ENCODE measurements at regions not wholly inside any gene's neighbourhood (a gene's known extent, or its start where the extent isn't known, plus 50 kb on each side); places are given as distances from the start of the nearest gene placed in this dataset.

GRCh38 chr3:159667261-159667660 is 321.4 kb upstream of the IL12A start:
- Histone ChIP-seq H3K4me3 (ENCODE audit: low read depth, low read length) (no peak overlapping the region), H3K36me3 (ENCODE audit: control insufficient read depth, insufficient read depth, low read length) (no peaks in the 10 kb centered on the region), H3K27me3 (ENCODE audit: control insufficient read depth, insufficient read depth, low read length) (no peaks in the 10 kb centered on the region)
- TF ChIP-seq CTCF (IDR thresholded peaks at IDR 0.05; ENCODE audit: insufficient read depth, low read length, severe bottlenecking) = no peak
- no peak for FAIRE-seq
- DNase-seq (ENCODE audit: low read depth) = no peak

- FAIRE-seq (no peak), DNase-seq (ENCODE audit: low read depth) (no peak)
- H3K36me3 ChIP-seq (ENCODE audit: control insufficient read depth, insufficient read depth, low read length) = no peaks in the 10 kb centered on the region
- H3K27me3 ChIP-seq (ENCODE audit: control insufficient read depth, insufficient read depth, low read length) = no peaks in the 10 kb centered on the region
- H3K4me3 ChIP-seq (ENCODE audit: low read depth, low read length) = no peak overlapping the region
- no peak for TF ChIP-seq CTCF (IDR thresholded peaks at IDR 0.05; ENCODE audit: insufficient read depth, low read length, severe bottlenecking)
These were observed 320.2 kb upstream of the IL12A start for GRCh38 chr3:159668461-159668860.

GRCh38 chr3:159668990-159669476 is 319.6 kb upstream of the IL12A start:
- no peaks in the 10 kb centered on the region for H3K27me3 ChIP-seq (ENCODE audit: control insufficient read depth, insufficient read depth, low read length)
- H3K4me3 ChIP-seq (ENCODE audit: low read depth, low read length) = no peak overlapping the region
- H3K36me3 ChIP-seq (ENCODE audit: control insufficient read depth, insufficient read depth, low read length) = no peaks in the 10 kb centered on the region
- FAIRE-seq (no peak), DNase-seq (ENCODE audit: low read depth) (peak; percentile 33)
- no peak for TF ChIP-seq CTCF (IDR thresholded peaks at IDR 0.05; ENCODE audit: insufficient read depth, low read length, severe bottlenecking)

- peak; percentile 75 for DNase-seq (ENCODE audit: low read depth)
- Histone ChIP-seq H3K36me3 (ENCODE audit: control insufficient read depth, insufficient read depth, low read length) (no peaks in the 10 kb centered on the region), H3K4me3 (ENCODE audit: low read depth, low read length) (no peak overlapping the region), H3K27me3 (ENCODE audit: control insufficient read depth, insufficient read depth, low read length) (no peaks in the 10 kb centered on the region)
- no peak for FAIRE-seq
- no peak for TF ChIP-seq CTCF (IDR thresholded peaks at IDR 0.05; ENCODE audit: insufficient read depth, low read length, severe bottlenecking)
These were observed 318.9 kb upstream of the IL12A start for GRCh38 chr3:159669766-159670165.

- H3K36me3 ChIP-seq (ENCODE audit: control insufficient read depth, insufficient read depth, low read length) = no peaks in the 10 kb centered on the region
- no peak for FAIRE-seq
- no peak for TF ChIP-seq CTCF (IDR thresholded peaks at IDR 0.05; ENCODE audit: insufficient read depth, low read length, severe bottlenecking)
- H3K27me3 ChIP-seq (ENCODE audit: control insufficient read depth, insufficient read depth, low read length) = no peaks in the 10 kb centered on the region
- no peak overlapping the region for H3K4me3 ChIP-seq (ENCODE audit: low read depth, low read length)
- peak; percentile 17 for DNase-seq (ENCODE audit: low read depth)
These were observed 315.6 kb upstream of the IL12A start for GRCh38 chr3:159672728-159673688.

Data from bronchial epithelial cell (primary cell).